ENCODE measurements at regions not wholly inside any gene's neighbourhood (a gene's known extent, or its start where the extent isn't known, plus 50 kb on each side); places are given as distances from the start of the nearest gene placed in this dataset.

GRCh38 chr11:45423475-45424120 lies 137.5 kb upstream of the SYT13 start:
- Histone ChIP-seq H3K79me2 (ENCODE audit: insufficient read depth, low read depth, low read length) (no peaks in the 10 kb centered on the region), H4K20me1 (ENCODE audit: insufficient read depth, low read length) (no peaks in the 10 kb centered on the region), H3K36me3 (ENCODE audit: insufficient read depth, low read length) (no peaks in the 10 kb centered on the region), H3K27ac (ENCODE audit: low read depth, low read length, poor library complexity, severe bottlenecking) (no peak overlapping the region), H3K4me1 (ENCODE audit: insufficient read depth, low read length, poor library complexity, severe bottlenecking) (no peaks in the 10 kb centered on the region), H3K9me2 (ENCODE audit: insufficient read depth, low read length) (no peaks in the 10 kb centered on the region), H2AFZ (ENCODE audit: low read length) (no peak overlapping the region), H3K4me3 (ENCODE audit: low read depth, low read length, poor library complexity, severe bottlenecking) (no peak overlapping the region), H3K9me3 (ENCODE audit: low read length) (no peaks in the 10 kb centered on the region), H3K4me2 (ENCODE audit: low read length) (no peak overlapping the region)
- DNase-seq (ENCODE audit: low spot score) = no peak
- intact Hi-C loops (cut with micrococcal nuclease; ENCODE audit: unreplicated experiment) = no loop called here
- CTCF ChIA-PET (ENCODE audit: unreplicated experiment) = no interaction called here
- POLR2A ChIA-PET = no interaction called here
- TF ChIP-seq EZH2phosphoT487 (IDR thresholded peaks at IDR 0.05; ENCODE audit: borderline replicate concordance, low read depth, low read length) = no peak
- TF ChIP-seq, protein P1, sequence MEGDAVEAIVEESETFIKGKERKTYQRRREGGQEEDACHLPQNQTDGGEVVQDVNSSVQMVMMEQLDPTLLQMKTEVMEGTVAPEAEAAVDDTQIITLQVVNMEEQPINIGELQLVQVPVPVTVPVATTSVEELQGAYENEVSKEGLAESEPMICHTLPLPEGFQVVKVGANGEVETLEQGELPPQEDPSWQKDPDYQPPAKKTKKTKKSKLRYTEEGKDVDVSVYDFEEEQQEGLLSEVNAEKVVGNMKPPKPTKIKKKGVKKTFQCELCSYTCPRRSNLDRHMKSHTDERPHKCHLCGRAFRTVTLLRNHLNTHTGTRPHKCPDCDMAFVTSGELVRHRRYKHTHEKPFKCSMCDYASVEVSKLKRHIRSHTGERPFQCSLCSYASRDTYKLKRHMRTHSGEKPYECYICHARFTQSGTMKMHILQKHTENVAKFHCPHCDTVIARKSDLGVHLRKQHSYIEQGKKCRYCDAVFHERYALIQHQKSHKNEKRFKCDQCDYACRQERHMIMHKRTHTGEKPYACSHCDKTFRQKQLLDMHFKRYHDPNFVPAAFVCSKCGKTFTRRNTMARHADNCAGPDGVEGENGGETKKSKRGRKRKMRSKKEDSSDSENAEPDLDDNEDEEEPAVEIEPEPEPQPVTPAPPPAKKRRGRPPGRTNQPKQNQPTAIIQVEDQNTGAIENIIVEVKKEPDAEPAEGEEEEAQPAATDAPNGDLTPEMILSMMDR (conservative IDR thresholded peaks at IDR 0.05; ENCODE audit: low read length) = no peak
- BruUV-seq (replicated peaks) = no TSS peak

DNA sequence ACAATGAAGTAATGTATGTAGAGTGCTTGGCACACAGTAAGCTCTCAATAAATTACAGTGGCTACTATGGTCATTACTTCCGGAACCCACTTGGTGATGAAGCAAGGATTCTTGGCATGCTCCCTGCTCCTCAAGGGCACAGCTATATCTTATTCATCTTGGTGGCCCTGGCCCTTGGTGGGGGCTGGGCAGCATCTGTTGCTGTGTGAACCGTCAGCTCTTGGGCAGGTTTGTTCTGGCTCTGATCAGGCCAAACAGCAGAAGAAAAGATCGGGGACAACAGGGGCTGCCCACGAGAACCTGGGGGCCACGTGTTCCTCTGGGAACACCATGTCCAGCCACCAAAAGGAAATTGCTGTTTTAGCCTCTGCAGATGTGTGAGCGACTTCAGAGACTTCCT lies 136.9 kb upstream of the SYT13 start:
- no peak overlapping the region for H3K4me2 ChIP-seq (ENCODE audit: low read length)
- no peak overlapping the region for H3K4me3 ChIP-seq (ENCODE audit: low read depth, low read length, poor library complexity, severe bottlenecking)
- H3K9me2 ChIP-seq (ENCODE audit: insufficient read depth, low read length) = no peaks in the 10 kb centered on the region
- no peaks in the 10 kb centered on the region for H3K4me1 ChIP-seq (ENCODE audit: insufficient read depth, low read length, poor library complexity, severe bottlenecking)
- no peaks in the 10 kb centered on the region for H3K9me3 ChIP-seq (ENCODE audit: low read length)
- no peak for DNase-seq (ENCODE audit: low spot score)
- BruUV-seq (replicated peaks) = no TSS peak
- H4K20me1 ChIP-seq (ENCODE audit: insufficient read depth, low read length) = no peaks in the 10 kb centered on the region
- ChIA-PET POLR2A (no interaction called here), CTCF (ENCODE audit: unreplicated experiment) (no interaction called here)
- TF ChIP-seq, protein P1 (conservative IDR thresholded peaks at IDR 0.05; ENCODE audit: low read length) = no peak
- no peak overlapping the region for H2AFZ ChIP-seq (ENCODE audit: low read length)
- H3K27ac ChIP-seq (ENCODE audit: low read depth, low read length, poor library complexity, severe bottlenecking) = no peak overlapping the region
- no peaks in the 10 kb centered on the region for H3K79me2 ChIP-seq (ENCODE audit: insufficient read depth, low read depth, low read length)
- intact Hi-C loops (cut with micrococcal nuclease; ENCODE audit: unreplicated experiment) = no loop called here
- H3K36me3 ChIP-seq (ENCODE audit: insufficient read depth, low read length) = no peaks in the 10 kb centered on the region

GRCh38 chr11:45414088-45414487 lies 127.9 kb upstream of the SYT13 start:
- POLR2A ChIA-PET = no interaction called here

More at GRCh38 chr11:45414088-45414487, 127.9 kb upstream of the SYT13 start:
- H2AFZ ChIP-seq (ENCODE audit: low read length) = no peak overlapping the region
- H3K79me2 ChIP-seq (ENCODE audit: insufficient read depth, low read depth, low read length) = no peaks in the 10 kb centered on the region
- no peaks in the 10 kb centered on the region for H3K9me2 ChIP-seq (ENCODE audit: insufficient read depth, low read length)
- H3K27ac ChIP-seq (ENCODE audit: low read depth, low read length, poor library complexity, severe bottlenecking) = no peak overlapping the region
- no peak for DNase-seq (ENCODE audit: low spot score)
- H3K4me3 ChIP-seq (ENCODE audit: low read depth, low read length, poor library complexity, severe bottlenecking) = no peak overlapping the region
- H3K36me3 ChIP-seq (ENCODE audit: insufficient read depth, low read length) = no peaks in the 10 kb centered on the region
- H3K4me1 ChIP-seq (ENCODE audit: insufficient read depth, low read length, poor library complexity, severe bottlenecking) = no peaks in the 10 kb centered on the region
- intact Hi-C loops (cut with micrococcal nuclease; ENCODE audit: unreplicated experiment) = no loop called here
- CTCF ChIA-PET (ENCODE audit: unreplicated experiment) = no interaction called here
- H4K20me1 ChIP-seq (ENCODE audit: insufficient read depth, low read length) = no peaks in the 10 kb centered on the region
- H3K4me2 ChIP-seq (ENCODE audit: low read length) = no peak overlapping the region
- no peaks in the 10 kb centered on the region for H3K9me3 ChIP-seq (ENCODE audit: low read length)
- no peak for TF ChIP-seq EZH2phosphoT487 (IDR thresholded peaks at IDR 0.05; ENCODE audit: borderline replicate concordance, low read depth, low read length)
- TF ChIP-seq, protein P1 (conservative IDR thresholded peaks at IDR 0.05; ENCODE audit: low read length) = no peak
- no TSS peak for BruUV-seq (replicated peaks)
